Cardiac muscle cell (in vitro differentiated cells and primary cell): ENCODE measurements at regions not wholly inside any gene's neighbourhood (a gene's known extent, or its start where the extent isn't known, plus 50 kb on each side); places are given as distances from the start of the nearest gene placed in this dataset.
"Not testable (repeated sequence)": the region's sequence is repeated elsewhere in the genome, so short reads cannot be mapped to it uniquely, and the experiment has no call there.

Experiments used
- DNase-seq, 2 donors: peaks; one replicate each; pipeline versions ENCODE4 v3.0.0 to v3.0.0-alpha.2; 2010 to 2017; ENCODE audit warnings: low read depth in 1 of 2, low spot score in 1 of 2
- H3K27ac ChIP-seq: fragments of 200-600 bp; sonication (generic); 2 replicates; pipeline ENCODE4 v1.5.1; 2016
- H3K27me3 ChIP-seq: fragments of 200-600 bp; sonication (generic); 2 replicates; pipeline ENCODE4 v1.6.0; 2016; ENCODE audit warnings: control low read depth
- H3K36me3 ChIP-seq: fragments of 200-600 bp; sonication (generic); 2 replicates; pipeline ENCODE4 v1.5.1; 2016; ENCODE audit warnings: control low read depth
- H3K4me1 ChIP-seq: fragments of 200-600 bp; sonication (generic); 2 replicates; pipeline ENCODE4 v1.8.1; 2017; ENCODE audit warnings: low read depth, mild to moderate bottlenecking, mixed run types
- H3K4me3 ChIP-seq: fragments of 200-600 bp; sonication (generic); 2 replicates; pipeline ENCODE4 v1.5.1; 2016; ENCODE audit warnings: mild to moderate bottlenecking
- H3K9me3 ChIP-seq: fragments of 200-600 bp; sonication (generic); 2 replicates; pipeline ENCODE4 v1.5.1; 2017; ENCODE audit warnings: low read depth, mild to moderate bottlenecking, control low read depth
- CTCF ChIP-seq: IDR thresholded peaks from 2 replicates; pipeline ENCODE4 v1.5.1; 2012; ENCODE audit warnings: low read depth, mild to moderate bottlenecking, low read length

GRCh38 chr6:140379919-140380318 lies 1005.5 kb upstream of the CITED2 start:
- TF ChIP-seq CTCF, result no peak
- Histone ChIP-seq H3K4me3 (no peak overlapping the region), H3K4me1 (no peaks in the 10 kb centered on the region), H3K27ac (no peak overlapping the region), H3K27me3 (no peaks in the 10 kb centered on the region), H3K9me3 (no peaks in the 10 kb centered on the region), H3K36me3 (no peaks in the 10 kb centered on the region)
- DNase-seq, result no peak

GRCh38 chr6:140376209-140376608 lies 1001.8 kb upstream of the CITED2 start:
- H3K9me3 ChIP-seq, result no peaks in the 10 kb centered on the region
- no peaks in the 10 kb centered on the region for H3K27me3 ChIP-seq
- H3K36me3 ChIP-seq, result no peaks in the 10 kb centered on the region
- H3K27ac ChIP-seq, result no peak overlapping the region
- TF ChIP-seq CTCF, result no peak
- peaks cover 3% of the 10 kb centered on the region for H3K4me1 ChIP-seq
- DNase-seq, result no peak
- H3K4me3 ChIP-seq, result no peak overlapping the region

GRCh38 chr6:140373728-140374127 lies 999.3 kb upstream of the CITED2 start:
- not testable (repeated sequence) for H3K27me3 ChIP-seq, DNase-seq, H3K9me3 ChIP-seq, H3K4me3 ChIP-seq, H3K36me3 ChIP-seq, H3K27ac ChIP-seq
- peaks cover 11% of the 10 kb centered on the region for H3K4me1 ChIP-seq

- H3K27ac ChIP-seq, result no peak overlapping the region
- DNase-seq, result no peak
- H3K4me3 ChIP-seq, result no peak overlapping the region
- no peaks in the 10 kb centered on the region for H3K27me3 ChIP-seq
- H3K36me3 ChIP-seq, result no peaks in the 10 kb centered on the region
- H3K4me1 ChIP-seq, result peaks cover 11% of the 10 kb centered on the region
- no peak for TF ChIP-seq CTCF
- no peaks in the 10 kb centered on the region for H3K9me3 ChIP-seq
These were observed 997.6 kb upstream of the CITED2 start for GRCh38 chr6:140372064-140372463.

GRCh38 chr6:140370976-140371870 lies 996.8 kb upstream of the CITED2 start:
- no peak overlapping the region for H3K27ac ChIP-seq
- H3K36me3 ChIP-seq, result no peaks in the 10 kb centered on the region
- no peak for DNase-seq
- no peaks in the 10 kb centered on the region for H3K27me3 ChIP-seq
- no peak for TF ChIP-seq CTCF
- H3K4me1 ChIP-seq, result peaks cover 11% of the 10 kb centered on the region
- H3K9me3 ChIP-seq, result no peaks in the 10 kb centered on the region
- no peak overlapping the region for H3K4me3 ChIP-seq

- Histone ChIP-seq H3K27ac (no peak overlapping the region), H3K36me3 (no peaks in the 10 kb centered on the region), H3K4me1 (peaks cover 11% of the 10 kb centered on the region), H3K9me3 (no peaks in the 10 kb centered on the region), H3K27me3 (no peaks in the 10 kb centered on the region), H3K4me3 (no peak overlapping the region)
- no peak for TF ChIP-seq CTCF
- no peak for DNase-seq
These were observed 996.0 kb upstream of the CITED2 start for GRCh38 chr6:140370441-140370840.
